Motor neuron (in vitro differentiated cells): ENCODE measurements at regions not wholly inside any gene's neighbourhood (a gene's known extent, or its start where the extent isn't known, plus 50 kb on each side); places are given as distances from the start of the nearest gene placed in this dataset.

Source experiments
- ATAC-seq, 8 experiments: fragments of 200-7000 bp; cut with Tn5 transposase; replicated peaks in 6 of 8; 2 replicates each; pipeline ENCODE4 v1.8.0; 2021; ENCODE audit warnings: mild to moderate bottlenecking in 8 of 8, moderate library complexity in 8 of 8
- H3K27ac ChIP-seq, 2 donors: fragments of 250-450 bp; sonication (Bioruptor Pico); 2 replicates each; pipeline ENCODE4 v1.9.0; 2021; ENCODE audit warnings: antibody characterized with exemption in 2 of 2, mild to moderate bottlenecking in 2 of 2, moderate library complexity in 1 of 2
- H3K4me1 ChIP-seq, 2 donors: fragments of 250-450 bp; sonication (Bioruptor Pico); replicated peaks in 1 of 2; 2 replicates each; pipeline ENCODE4 v1.6.1; 2021; ENCODE audit warnings: antibody characterized with exemption in 2 of 2, mild to moderate bottlenecking in 2 of 2, moderate library complexity in 1 of 2
- H3K4me3 ChIP-seq, 5 donors: fragments of 250-450 bp; sonication (Bioruptor Pico); 2 replicates each; pipeline ENCODE4 v1.9.0; 2021; ENCODE audit warnings: antibody characterized with exemption in 5 of 5, mild to moderate bottlenecking in 5 of 5, moderate library complexity in 4 of 5
- whole genome bisulfite sequencing, 10 experiments: fragments of 450-650 bp; shearing (Covaris generic); methylation state at CpG; one replicate each; pipeline ENCODE4 v1.0.0; 2022; 5-methylcytosine and 5-hydroxymethylcytosine counted together
- in situ Hi-C, 9 experiments: fragments of 400-800 bp; cut with MboI; loops; one replicate each; pipeline ENCODE4 v1.15.0; 2021; ENCODE audit warnings: low sequenced_read_pairs in 9 of 9, low pct_unique_long_range_greater_than_20kb in 2 of 9; ENCODE audit not compliant: unreplicated experiment in 9 of 9

- in situ Hi-C loops, result no loop called here
- no peak for ATAC-seq
- Histone ChIP-seq H3K4me3 (no peak overlapping the region), H3K27ac (no peak overlapping the region), H3K4me1 (peaks cover 5% of the 10 kb centered on the region in 2 donors)
Measured at GRCh38 chr2:48116497-48116896, 198.0 kb upstream of the FOXN2 start.

DNA sequence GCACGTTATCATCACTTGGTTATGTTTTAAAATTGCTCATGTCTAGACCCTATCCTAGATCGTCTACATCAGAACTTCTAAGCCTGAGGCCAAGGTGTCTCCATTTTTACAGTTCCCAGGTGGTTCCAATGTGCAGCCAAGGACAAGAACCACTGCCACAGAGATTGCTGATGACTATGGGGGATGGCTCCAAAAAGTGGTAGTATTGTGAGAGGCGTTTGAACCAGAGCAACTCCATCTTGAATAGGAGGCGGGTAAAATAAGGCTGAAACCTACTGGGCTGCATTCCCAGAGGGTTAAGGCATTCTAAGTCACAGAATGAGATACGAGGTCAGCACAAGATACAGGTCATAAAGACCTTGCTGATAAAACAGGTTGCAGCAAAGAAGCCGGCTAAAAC lies 195.6 kb upstream of the FOXN2 start:
- in situ Hi-C loops, result no loop called here
- no peak overlapping the region for H3K27ac ChIP-seq
- 50 to 100% (median 84%) methylated on average over 1 to 6 of the region's 6 CpGs; no CpG with 5 or more reads in 2 of the 10 experiments for WGBS, 10 experiments
- no peaks in the 10 kb centered on the region for H3K4me1 ChIP-seq
- no peak overlapping the region for H3K4me3 ChIP-seq
- no peak for ATAC-seq

GRCh38 chr2:48120112-48120511 lies 194.4 kb upstream of the FOXN2 start:
- Histone ChIP-seq H3K4me1 (no peaks in the 10 kb centered on the region), H3K27ac (no peak overlapping the region), H3K4me3 (no peak overlapping the region)
- WGBS, 10 experiments, result 39 to 100% (median 79%) methylated on average over 1 to 3 of the region's 3 CpGs; no CpG with 5 or more reads in 1 of the 10 experiments
- no peak for ATAC-seq
- in situ Hi-C loops, result no loop called here

DNA sequence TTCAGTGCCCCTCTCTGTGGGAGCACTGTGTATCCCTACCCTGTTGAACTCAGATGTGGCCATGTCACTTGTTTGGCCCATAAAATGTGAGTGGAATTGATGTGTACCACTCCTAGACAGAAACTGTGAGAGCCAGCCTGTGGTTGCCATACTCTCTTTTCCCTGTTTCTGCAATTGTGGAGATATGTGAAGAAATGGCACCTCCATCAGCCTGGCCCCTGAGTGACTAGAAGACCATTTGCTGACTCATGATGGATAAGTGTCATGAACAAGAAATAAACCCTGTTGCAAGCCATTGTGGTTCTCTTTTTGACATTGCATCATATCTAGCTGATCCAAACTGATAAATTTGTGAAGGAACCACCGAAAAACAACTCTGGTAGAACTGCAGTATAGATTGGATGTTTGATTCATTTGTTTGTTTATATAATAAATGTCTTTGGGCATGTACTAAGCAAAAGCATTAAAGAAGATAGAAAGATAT lies 193.7 kb upstream of the FOXN2 start:
- 14 to 100% (median 88%) methylated on average over 1 of the region's 1 CpG; no CpG with 5 or more reads in 1 of the 10 experiments for WGBS, 10 experiments
- Histone ChIP-seq H3K4me1 (no peaks in the 10 kb centered on the region), H3K4me3 (no peak overlapping the region), H3K27ac (no peak overlapping the region)
- in situ Hi-C loops, result no loop called here
- ATAC-seq, result no peak

GRCh38 chr2:48122166-48122565 lies 192.3 kb upstream of the FOXN2 start:
- no peak overlapping the region for H3K27ac ChIP-seq
- no peaks in the 10 kb centered on the region for H3K4me1 ChIP-seq
- H3K4me3 ChIP-seq, result no peak overlapping the region
- 73 to 100% (median 95%) methylated on average over 1 to 4 of the region's 4 CpGs for WGBS, 10 experiments
- ATAC-seq, result no peak
- in situ Hi-C loops, result no loop called here

DNA sequence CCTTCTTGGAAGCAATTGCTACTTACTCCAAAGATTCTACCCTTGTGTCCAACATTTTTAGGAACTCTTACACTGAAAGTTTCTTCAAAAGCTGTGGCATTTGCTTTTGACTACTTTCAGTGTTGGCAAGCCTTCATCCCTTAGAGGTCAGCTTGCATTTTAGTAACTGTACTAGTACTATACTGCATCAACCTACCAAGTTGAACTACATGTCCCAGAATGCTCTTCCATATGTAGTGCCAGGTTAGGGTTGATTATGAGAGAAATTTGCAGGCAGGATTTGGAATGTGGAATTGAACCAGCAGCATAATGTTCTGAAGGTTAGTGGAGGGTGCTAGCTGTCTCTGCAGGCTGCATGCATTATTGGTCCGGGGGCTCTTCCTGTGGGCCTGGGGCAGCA lies 189.9 kb upstream of the FOXN2 start:
- in situ Hi-C loops, result no loop called here
- 80 to 100% (median 93%) methylated on average over 1 of the region's 1 CpG; no CpG with 5 or more reads in 6 of the 10 experiments for WGBS, 10 experiments
- H3K4me1 ChIP-seq, result no peaks in the 10 kb centered on the region
- no peak overlapping the region for H3K4me3 ChIP-seq
- no peak overlapping the region for H3K27ac ChIP-seq
- no peak for ATAC-seq

- Histone ChIP-seq H3K4me1 (peaks cover 0 to 5% of the 10 kb centered on the region in 2 donors), H3K27ac (no peak overlapping the region), H3K4me3 (no peak overlapping the region)
- 60 to 96% (median 89%) methylated on average over 1 to 3 of the region's 3 CpGs; no CpG with 5 or more reads in 2 of the 10 experiments for WGBS, 10 experiments
- ATAC-seq, result peak in 5 of 8 experiments; percentile 61 to 99 (median 89)
- in situ Hi-C loops, result no loop called here
Measured at GRCh38 chr2:48126162-48126561, 188.3 kb upstream of the FOXN2 start.

- no peak overlapping the region for H3K4me3 ChIP-seq
- in situ Hi-C loops, result no loop called here
- H3K27ac ChIP-seq, result no peak overlapping the region
- peaks cover 4 to 17% of the 10 kb centered on the region in 2 donors for H3K4me1 ChIP-seq
- 57 to 92% (median 68%) methylated on average over 1 to 4 of the region's 4 CpGs for WGBS, 10 experiments
- no peak for ATAC-seq
Measured at GRCh38 chr2:48127612-48128191, 186.8 kb upstream of the FOXN2 start.

DNA sequence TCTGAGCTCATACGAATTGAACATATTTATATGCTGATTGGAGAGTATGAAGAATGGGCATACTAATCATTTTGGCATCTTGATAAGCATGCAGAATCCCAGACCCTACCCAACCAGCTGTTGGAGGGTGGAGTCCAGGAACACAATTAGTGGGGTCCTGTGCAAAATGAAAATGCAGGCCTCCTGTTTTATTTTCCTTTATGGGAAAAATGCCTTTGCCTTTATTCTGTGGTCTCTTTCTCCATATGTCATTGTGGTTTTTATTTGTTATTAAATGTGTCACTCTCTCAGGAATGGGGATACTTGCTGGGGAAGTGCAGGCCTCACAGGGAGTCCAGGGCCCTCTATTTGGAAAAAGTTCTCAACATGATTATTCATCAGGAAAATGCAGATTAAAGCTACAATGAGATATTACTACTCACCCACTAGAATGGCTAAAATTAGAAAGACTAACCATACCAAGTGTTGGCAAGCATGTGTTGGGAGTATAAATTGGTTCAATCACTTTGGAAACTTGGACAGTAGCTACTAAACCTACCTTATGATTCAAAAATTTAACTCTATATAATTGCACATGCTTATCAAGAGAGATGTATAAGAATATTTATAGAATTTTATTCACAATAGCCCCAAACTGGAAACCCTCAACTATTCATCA lies 185.1 kb upstream of the FOXN2 start:
- Histone ChIP-seq H3K4me1 (peaks cover 4 to 17% of the 10 kb centered on the region in 2 donors), H3K4me3 (no peak overlapping the region), H3K27ac (no peak overlapping the region)
- 0 to 80% (median 55%) methylated on average over 1 of the region's 1 CpG; no CpG with 5 or more reads in 4 of the 10 experiments for WGBS, 10 experiments
- in situ Hi-C loops, result no loop called here
- peak in 2 of 8 experiments; percentile 61 to 77 for ATAC-seq

- H3K27ac ChIP-seq, result peak overlapping the region in 1 of 2 donors; percentile 21
- in situ Hi-C loops, result no loop called here
- ATAC-seq, result peak; percentile 38 to 84 (median 74)
- H3K4me3 ChIP-seq, result no peak overlapping the region
- peaks cover 4 to 17% of the 10 kb centered on the region in 2 donors for H3K4me1 ChIP-seq
- 17 to 100% (median 68%) methylated on average over 1 to 6 of the region's 6 CpGs for WGBS, 10 experiments
Measured at GRCh38 chr2:48131539-48132270, 182.8 kb upstream of the FOXN2 start.

GRCh38 chr2:48132271-48132625 lies 182.2 kb upstream of the FOXN2 start:
- Histone ChIP-seq H3K27ac (no peak overlapping the region), H3K4me3 (no peak overlapping the region), H3K4me1 (peaks cover 4 to 17% of the 10 kb centered on the region in 2 donors)
- WGBS, 10 experiments, result 64 to 100% (median 88%) methylated on average over 1 to 7 of the region's 7 CpGs; no CpG with 5 or more reads in 1 of the 10 experiments
- in situ Hi-C loops, result no loop called here
- peak in 3 of 8 experiments; percentile 16 to 23 (median 20) for ATAC-seq

GRCh38 chr2:48134704-48135103 lies 179.8 kb upstream of the FOXN2 start:
- ATAC-seq, result no peak
- WGBS, 10 experiments, result 88 to 100% (median 100%) methylated on average over 1 of the region's 1 CpG; no CpG with 5 or more reads in 5 of the 10 experiments
- Histone ChIP-seq H3K27ac (no peak overlapping the region), H3K4me1 (peaks cover 4 to 17% of the 10 kb centered on the region in 2 donors), H3K4me3 (no peak overlapping the region)
- in situ Hi-C loops, result no loop called here

DNA sequence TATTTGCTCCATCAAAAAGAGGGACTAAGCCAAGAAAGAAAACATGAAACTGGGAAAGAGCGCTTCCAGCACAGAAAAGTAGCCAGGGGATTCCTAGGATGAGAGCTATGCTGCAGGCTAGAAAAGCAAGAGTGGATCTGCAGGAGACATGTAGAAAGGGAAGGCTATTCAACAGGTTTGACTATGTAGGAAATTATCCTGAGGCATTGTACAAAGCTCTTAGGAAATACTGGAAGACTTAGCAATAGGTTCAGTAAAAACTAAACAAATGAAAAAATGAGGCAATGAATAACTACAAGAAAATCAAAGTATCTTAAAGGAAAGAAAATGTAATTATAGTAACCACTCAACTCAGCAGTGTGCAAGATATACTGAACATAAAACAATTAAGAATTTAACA lies 178.7 kb upstream of the FOXN2 start:
- in situ Hi-C loops, result no loop called here

More for the DNA sequence above, 178.7 kb upstream of the FOXN2 start:
- peaks cover 4 to 15% of the 10 kb centered on the region in 2 donors for H3K4me1 ChIP-seq
- WGBS, 10 experiments, result 83 to 100% (median 100%) methylated on average over 1 of the region's 1 CpG; no CpG with 5 or more reads in 1 of the 10 experiments
- ATAC-seq, result no peak
- no peak overlapping the region for H3K27ac ChIP-seq
- no peak overlapping the region for H3K4me3 ChIP-seq
